HepG2 (cell line): ENCODE measurements at regions not wholly inside any gene's neighbourhood (a gene's known extent, or its start where the extent isn't known, plus 50 kb on each side); places are given as distances from the start of the nearest gene placed in this dataset.

Experiments used
- ATAC-seq: fragments of 200-7000 bp; cut with Tn5 transposase; 3 replicates; pipeline ENCODE4 v1.9.1; 2020; ENCODE audit warnings: mild to moderate bottlenecking, moderate library complexity
- BruUV-seq: library from RNA; stranded (reverse); fragments of 400-500 nt; replicated peaks from 2 replicates; lab custom pipeline; 2021; lab: Mats Ljungman, UMichigan
- CTCF ChIA-PET: fragments of 300-600 bp; formaldehyde crosslinking; extraction: SDS; loops from one replicate; lab custom pipeline; 2021; ENCODE audit warnings: low total read pairs, inconsistent platforms, low intra/inter-chr PET ratio; lab: Yijun Ruan, JAX
- POLR2A ChIA-PET: fragments of 350-600 bp; sonication (Branson Sonifier 250); formaldehyde crosslinking; loops from one replicate; lab custom pipeline; 2020; ENCODE audit warnings: antibody characterized with exemption, inconsistent platforms; lab: Yijun Ruan, JAX
- DNase-seq: peaks from one replicate; pipeline ENCODE4 v3.0.0-alpha.2; 2015; ENCODE audit warnings: low spot score
- FAIRE-seq: peaks from 3 replicates; lab custom pipeline; 2011; peaks lifted over from hg19 to GRCh38; lab: Jason Lieb, UNC
- H2AFZ ChIP-seq: one replicate; pipeline ENCODE4 v1.6.1; 2011; ENCODE audit warnings: low read length, inconsistent platforms
- H3K27ac ChIP-seq: fragments of 300-600 bp; 3 replicates; pipeline ENCODE4 v1.8.0; 2011; ENCODE audit warnings: mixed run types, mild to moderate bottlenecking, mixed read lengths, low read length, inconsistent platforms; ENCODE audit not compliant: insufficient read depth; ENCODE audit errors: extremely low read length
- H3K27me3 ChIP-seq, 2 experiments: fragments of 200-600 bp in 1 of 2; 2 replicates in 1 of 2; 3 replicates in 1 of 2; pipeline versions ENCODE4 v1.6.0 to v1.8.0; 2011; ENCODE audit warnings: low read length in 2 of 2, mild to moderate bottlenecking in 2 of 2, moderate library complexity in 2 of 2, inconsistent platforms in 1 of 2; ENCODE audit not compliant: insufficient read depth in 2 of 2, control insufficient read depth in 1 of 2
- H3K36me3 ChIP-seq, 2 experiments: fragments of 200-600 bp in 1 of 2; replicated peaks in 1 of 2; 2 replicates in 1 of 2; 3 replicates in 1 of 2; pipeline versions ENCODE4 v1.5.1 to v1.8.0; 2011; ENCODE audit warnings: low read length in 2 of 2, inconsistent platforms in 1 of 2; ENCODE audit not compliant: insufficient read depth in 2 of 2, control insufficient read depth in 1 of 2
- H3K4me1 ChIP-seq: 2 replicates; pipeline ENCODE4 v1.5.1; 2012; ENCODE audit warnings: low read length, inconsistent platforms; ENCODE audit not compliant: insufficient read depth
- H3K4me2 ChIP-seq: 2 replicates; pipeline ENCODE4 v1.6.0; 2011; ENCODE audit warnings: low read depth, low read length, inconsistent platforms
- H3K4me3 ChIP-seq, 3 experiments: fragments of 200-600 bp in 1 of 3; sonication (generic), shearing (Covaris generic) in 1 of 3; replicated peaks in 1 of 3; 2 replicates each; pipeline ENCODE4 v1.5.1; 2011 to 2016; ENCODE audit warnings: low read length in 3 of 3, inconsistent platforms in 2 of 3, low read depth in 2 of 3, mild to moderate bottlenecking in 2 of 3, control low read depth in 1 of 3, mixed read lengths in 1 of 3; ENCODE audit not compliant: insufficient read depth in 1 of 3
- H3K79me2 ChIP-seq: one replicate; pipeline ENCODE4 v1.6.1; 2011; ENCODE audit warnings: low read length, inconsistent platforms; ENCODE audit not compliant: insufficient read depth
- H3K9ac ChIP-seq: 2 replicates; pipeline ENCODE4 v1.6.0; 2011; ENCODE audit warnings: mild to moderate bottlenecking, low read depth, low read length, inconsistent platforms; ENCODE audit not compliant: insufficient read depth
- H3K9me3 ChIP-seq: 2 replicates; pipeline ENCODE4 v1.5.1; 2012; ENCODE audit warnings: mild to moderate bottlenecking, low read length
- H4K20me1 ChIP-seq: 2 replicates; pipeline ENCODE4 v1.6.0; 2011; ENCODE audit warnings: inconsistent platforms, mild to moderate bottlenecking, low read length, moderate library complexity; ENCODE audit not compliant: insufficient read depth
- ATF2 ChIP-seq: sonication (generic); formaldehyde crosslinking; IDR thresholded peaks from 2 replicates; pipeline ENCODE4 v1.4.0; 2020; ENCODE audit warnings: missing genetic modification reagents
- FUBP1 ChIP-seq: sonication (generic); formaldehyde crosslinking; IDR thresholded peaks from 2 replicates; pipeline ENCODE4 v1.5.1; 2020; ENCODE audit warnings: missing genetic modification reagents, mild to moderate bottlenecking, borderline replicate concordance
- MBD4 ChIP-seq: IDR thresholded peaks from 2 replicates; pipeline ENCODE4 v1.6.1; 2012; ENCODE audit warnings: low read length, inconsistent platforms, borderline replicate concordance
- RFXAP ChIP-seq: sonication (generic); formaldehyde crosslinking; IDR thresholded peaks from 2 replicates; pipeline ENCODE4 v1.4.0; 2020; ENCODE audit warnings: missing genetic modification reagents, borderline replicate concordance
- SIX1 ChIP-seq: sonication (generic); formaldehyde crosslinking; IDR thresholded peaks from 2 replicates; pipeline ENCODE4 v1.4.0; 2020; ENCODE audit warnings: missing genetic modification reagents, borderline replicate concordance
- SKIL ChIP-seq: sonication (generic); formaldehyde crosslinking; IDR thresholded peaks from 2 replicates; pipeline ENCODE4 v1.8.0; 2022; ENCODE audit warnings: missing genetic modification reagents, mild to moderate bottlenecking, moderate library complexity, borderline replicate concordance
- SRSF1 ChIP-seq: fragments of 200-400 bp; formaldehyde crosslinking; optimal IDR thresholded peaks from 2 replicates; pipeline ENCODE3; 2017; ENCODE audit warnings: mild to moderate bottlenecking, low read depth, low read length, moderate library complexity
- ZBTB1 ChIP-seq: sonication (generic); formaldehyde crosslinking; IDR thresholded peaks from 2 replicates; pipeline ENCODE4 v1.4.0; 2020; ENCODE audit warnings: missing genetic modification reagents, borderline replicate concordance
- ZNF230 ChIP-seq: sonication (generic); formaldehyde crosslinking; IDR thresholded peaks from 2 replicates; pipeline ENCODE4 v1.4.0; 2020; ENCODE audit warnings: mild to moderate bottlenecking, missing genetic modification reagents
- ZNF280B ChIP-seq: sonication (generic); formaldehyde crosslinking; IDR thresholded peaks from 2 replicates; pipeline ENCODE4 v1.5.0; 2020; ENCODE audit warnings: missing genetic modification reagents, mild to moderate bottlenecking, borderline replicate concordance
- ZNF501 ChIP-seq: sonication (generic); formaldehyde crosslinking; IDR thresholded peaks from 2 replicates; pipeline ENCODE4 v1.5.1; 2020; ENCODE audit warnings: mild to moderate bottlenecking, moderate library complexity, missing genetic modification reagents
- ZNF512B ChIP-seq: sonication (generic); formaldehyde crosslinking; IDR thresholded peaks from 2 replicates; pipeline ENCODE4 v1.5.1; 2020; ENCODE audit warnings: missing genetic modification reagents, mild to moderate bottlenecking, borderline replicate concordance
- ZNF615 ChIP-seq: sonication (generic); formaldehyde crosslinking; IDR thresholded peaks from 2 replicates; pipeline ENCODE4 v1.5.0; 2020; ENCODE audit warnings: mild to moderate bottlenecking, missing genetic modification reagents, borderline replicate concordance
- WGBS: methylation state at CpG from one replicate; pipeline ENCODE4 v1.1.6; 2017; ENCODE audit warnings: low lambda C conversion rate; 5-methylcytosine and 5-hydroxymethylcytosine counted together
- in situ Hi-C: cut with HindIII; loops from 2 replicates; pipeline ENCODE4 v1.10.0; 2017; ENCODE audit warnings: low pct_unique_long_range_greater_than_20kb; ENCODE audit not compliant: extremely low pct_ligation_motif_present
- intact Hi-C: fragments of 100-400 bp; cut with micrococcal nuclease; formaldehyde crosslinking; loops from one replicate; pipeline ENCODE4 v1.10.0; 2022; ENCODE audit not compliant: unreplicated experiment

GRCh38 chr3:193836511-193836910 lies 243.5 kb downstream of the OPA1 start:
- no peaks in the 10 kb centered on the region; a peak in 1 of 5 replicates for H3K27me3 ChIP-seq
- TF ChIP-seq ZNF230 (CRISPR knock-in tag) (no peak), SIX1 (CRISPR knock-in tag) (no peak), ZNF280B (CRISPR knock-in tag) (no peak), ZNF512B (CRISPR knock-in tag) (no peak), ZNF615 (no peak), ZNF501 (CRISPR knock-in tag) (no peak), MBD4 (no peak), SRSF1 (no peak), ATF2 (CRISPR knock-in tag) (no peak), RFXAP (CRISPR knock-in tag) (no peak), SKIL (CRISPR knock-in tag) (no peak), FUBP1 (CRISPR knock-in tag) (no peak), ZBTB1 (CRISPR knock-in tag) (no peak)
- H3K36me3 ChIP-seq, result no peaks in the 10 kb centered on the region
- no peak overlapping the region for H2AFZ ChIP-seq
- CTCF ChIA-PET, result no interaction called here
- no peaks in the 10 kb centered on the region for H3K4me1 ChIP-seq
- 8% methylated on average over 2 of the region's 2 CpGs for WGBS
- FAIRE-seq (no peak), ATAC-seq (no peak), DNase-seq (no peak)
- no peaks in the 10 kb centered on the region for H3K9me3 ChIP-seq
- intact Hi-C loops, result no loop called here
- H3K4me2 ChIP-seq, result no peak overlapping the region
- no peak overlapping the region for H3K9ac ChIP-seq
- H3K79me2 ChIP-seq, result no peaks in the 10 kb centered on the region
- H4K20me1 ChIP-seq, result no peaks in the 10 kb centered on the region
- no peak overlapping the region for H3K4me3 ChIP-seq
- in situ Hi-C loops, result no loop called here
- BruUV-seq, result no TSS peak
- H3K27ac ChIP-seq, result no peak overlapping the region
- POLR2A ChIA-PET, result no interaction called here
